HAP-1 (cell line): ENCODE measurements at regions not wholly inside any gene's neighbourhood (a gene's known extent, or its start where the extent isn't known, plus 50 kb on each side); places are given as distances from the start of the nearest gene placed in this dataset.

Experiments
- DNase-seq, 2 experiments: peaks; one replicate each; pipeline ENCODE4 v3.0.0-alpha.2; 2016 to 2020; ENCODE audit warnings: low spot score in 2 of 2
- H3K27me3 ChIP-seq: fragments of 250-450 bp; sonication (Bioruptor Pico); 2 replicates; pipeline ENCODE4 v1.5.1; 2020; ENCODE audit warnings: low read depth, mild to moderate bottlenecking, moderate library complexity
- H3K36me3 ChIP-seq: fragments of 250-450 bp; sonication (Bioruptor Pico); replicated peaks from 2 replicates; pipeline ENCODE4 v1.5.1; 2020; ENCODE audit warnings: mild to moderate bottlenecking
- H3K4me1 ChIP-seq: fragments of 250-450 bp; sonication (Bioruptor Pico); 2 replicates; pipeline ENCODE4 v1.5.1; 2020; ENCODE audit warnings: mild to moderate bottlenecking
- H3K4me3 ChIP-seq: fragments of 250-450 bp; sonication (Bioruptor Pico); 2 replicates; pipeline ENCODE4 v1.5.1; 2020; ENCODE audit warnings: mild to moderate bottlenecking, moderate library complexity
- H3K9me3 ChIP-seq: fragments of 250-450 bp; sonication (Bioruptor Pico); 2 replicates; pipeline ENCODE4 v1.5.1; 2020; ENCODE audit warnings: mild to moderate bottlenecking, moderate library complexity
- in situ Hi-C: fragments of 300-500 bp; cut with MboI; formaldehyde crosslinking; loops from 3 replicates; pipeline ENCODE4 v1.14.3; 2020; ENCODE audit warnings: low sequenced_read_pairs, inconsistent platforms, mixed read lengths

DNA sequence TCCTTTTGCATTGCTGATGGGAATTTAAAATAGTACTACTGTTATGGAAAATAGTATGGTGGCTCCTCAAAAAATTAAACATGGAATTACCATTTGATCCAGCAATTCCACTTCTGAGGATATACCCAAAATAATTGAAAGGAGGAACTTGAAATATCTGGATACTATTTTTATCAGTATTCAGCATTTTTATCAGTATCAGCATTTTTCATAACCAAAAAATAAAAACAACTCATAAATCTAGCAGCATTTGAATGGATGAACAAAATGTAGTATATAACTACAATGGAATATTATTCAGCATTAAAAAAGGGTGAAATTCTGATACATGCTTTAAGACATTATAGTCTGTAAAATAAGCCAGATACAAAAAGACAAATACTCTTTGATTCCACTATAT is 763.4 kb upstream of the MAN1A1 start:
- DNase-seq = no peak
- no peak overlapping the region for H3K4me3 ChIP-seq
- H3K4me1 ChIP-seq = no peaks in the 10 kb centered on the region
- H3K36me3 ChIP-seq = no peaks in the 10 kb centered on the region
- in situ Hi-C loops = no loop called here
- 0 out of 2 replicates have a peak, but pooled peaks cover 3% of the 10 kb centered on the region for H3K27me3 ChIP-seq
- no peaks in the 10 kb centered on the region for H3K9me3 ChIP-seq

DNA sequence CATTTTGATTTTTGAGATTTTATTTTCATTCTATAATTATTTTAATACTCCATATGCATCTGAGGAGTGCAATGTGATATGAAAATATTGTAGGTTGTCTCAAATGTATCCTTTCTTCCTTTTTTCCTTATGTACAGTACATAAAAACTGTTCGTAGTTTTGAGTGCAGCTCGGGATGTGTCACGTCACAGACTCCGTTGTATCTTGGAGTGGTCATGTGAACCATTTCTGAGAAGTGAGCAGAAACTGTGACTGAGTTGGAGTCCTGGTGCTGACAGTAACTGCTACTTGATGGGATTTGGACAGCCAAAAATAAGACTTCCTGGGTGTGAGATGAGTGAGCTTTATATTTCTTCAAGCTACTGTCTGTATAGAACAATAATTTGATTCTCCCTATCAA is 761.4 kb upstream of the MAN1A1 start:
- no peak overlapping the region for H3K4me3 ChIP-seq
- 0 out of 2 replicates have a peak, but pooled peaks cover 4% of the 10 kb centered on the region for H3K4me1 ChIP-seq
- DNase-seq = no peak
- in situ Hi-C loops = no loop called here
- H3K36me3 ChIP-seq = no peaks in the 10 kb centered on the region
- H3K27me3 ChIP-seq = 0 out of 2 replicates have a peak, but pooled peaks cover 3% of the 10 kb centered on the region
- no peaks in the 10 kb centered on the region for H3K9me3 ChIP-seq

DNA sequence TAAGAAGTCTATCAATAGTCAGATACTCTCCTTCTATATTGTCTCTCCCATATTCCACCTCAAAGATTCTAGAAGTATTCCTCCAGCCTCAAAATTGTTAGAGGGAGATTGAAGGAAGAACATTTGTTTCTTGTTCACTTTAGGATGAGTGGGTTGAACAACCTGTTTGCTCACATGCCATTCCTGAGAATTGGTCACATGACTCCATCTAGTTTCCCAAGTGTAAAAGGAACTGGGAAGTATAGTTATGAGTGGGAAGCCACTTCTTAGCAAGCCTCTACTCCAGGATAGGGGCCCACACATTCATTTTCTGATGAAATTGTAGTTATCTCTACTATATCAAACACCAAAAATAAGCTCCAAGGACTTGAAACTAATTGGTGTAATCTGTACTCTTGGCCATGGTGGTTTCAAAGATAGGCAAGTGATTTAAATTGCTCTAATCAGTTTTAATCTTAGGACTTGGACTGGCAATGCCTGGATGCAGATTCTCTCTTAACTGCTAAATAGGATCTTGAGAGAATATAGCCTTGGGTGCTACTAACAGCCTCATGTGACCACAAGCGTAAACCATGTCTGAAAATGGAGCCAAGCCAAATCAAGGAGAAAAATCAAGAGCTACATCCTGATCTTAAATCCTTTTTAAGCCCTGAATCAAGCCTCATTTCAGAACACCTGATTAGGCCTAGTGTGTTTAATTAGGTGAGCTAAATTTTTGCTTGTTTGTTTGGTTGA is 758.7 kb upstream of the MAN1A1 start:
- no peak for DNase-seq
- H3K4me1 ChIP-seq = 0 out of 2 replicates have a peak, but pooled peaks cover 4% of the 10 kb centered on the region
- H3K27me3 ChIP-seq = 0 out of 2 replicates have a peak, but pooled peaks cover 3% of the 10 kb centered on the region
- in situ Hi-C loops = no loop called here
- H3K9me3 ChIP-seq = no peaks in the 10 kb centered on the region
- no peak overlapping the region for H3K4me3 ChIP-seq
- H3K36me3 ChIP-seq = no peaks in the 10 kb centered on the region

- H3K4me3 ChIP-seq = no peak overlapping the region
- H3K9me3 ChIP-seq = no peaks in the 10 kb centered on the region
- in situ Hi-C loops = no loop called here
- 0 out of 2 replicates have a peak, but pooled peaks cover 4% of the 10 kb centered on the region for H3K4me1 ChIP-seq
- H3K27me3 ChIP-seq = no peaks in the 10 kb centered on the region
- H3K36me3 ChIP-seq = no peaks in the 10 kb centered on the region
- no peak for DNase-seq
These were observed 754.1 kb upstream of the MAN1A1 start for GRCh38 chr6:120103618-120104017.

DNA sequence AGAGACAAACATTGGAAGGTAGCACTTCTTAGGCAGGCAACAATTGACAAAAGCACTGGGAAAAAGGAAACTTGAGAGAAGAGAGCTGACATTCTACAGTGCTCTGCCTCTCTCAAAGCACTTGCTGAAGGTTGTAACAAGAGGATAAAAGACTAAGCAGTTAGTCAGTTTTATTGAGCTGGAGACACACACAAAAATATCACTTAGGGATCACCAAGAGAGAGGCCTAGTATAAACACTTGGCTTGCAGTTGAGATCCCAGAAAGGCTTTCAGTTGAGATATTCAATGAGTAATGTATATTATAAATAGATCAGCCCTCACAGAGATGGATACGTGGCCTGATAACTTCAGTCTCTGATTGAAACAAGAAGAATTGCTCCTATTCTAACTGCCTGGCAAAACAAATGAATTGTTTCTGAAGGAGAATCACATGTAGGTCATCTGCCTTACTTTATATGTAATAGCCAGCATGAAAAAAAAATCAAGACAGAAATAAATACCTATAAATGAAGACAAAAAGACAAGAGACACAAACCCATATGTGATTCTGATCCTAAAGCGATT is 747.2 kb upstream of the MAN1A1 start:
- in situ Hi-C loops = no loop called here
- H3K9me3 ChIP-seq = no peaks in the 10 kb centered on the region
- H3K4me3 ChIP-seq = no peak overlapping the region
- no peaks in the 10 kb centered on the region for H3K27me3 ChIP-seq
- no peaks in the 10 kb centered on the region for H3K36me3 ChIP-seq
- no peaks in the 10 kb centered on the region for H3K4me1 ChIP-seq
- no peak for DNase-seq

GRCh38 chr6:120083186-120083585 is 733.6 kb upstream of the MAN1A1 start:
- Histone ChIP-seq H3K4me3 (no peak overlapping the region), H3K27me3 (no peaks in the 10 kb centered on the region), H3K4me1 (no peaks in the 10 kb centered on the region), H3K36me3 (no peaks in the 10 kb centered on the region), H3K9me3 (no peaks in the 10 kb centered on the region)
- in situ Hi-C loops = no loop called here
- no peak for DNase-seq

GRCh38 chr6:120077489-120077888 is 727.9 kb upstream of the MAN1A1 start:
- DNase-seq = peak in 1 of 2 experiments; percentile 10
- Histone ChIP-seq H3K4me1 (no peaks in the 10 kb centered on the region), H3K36me3 (no peaks in the 10 kb centered on the region), H3K9me3 (no peaks in the 10 kb centered on the region), H3K27me3 (0 out of 2 replicates have a peak, but pooled peaks cover 2% of the 10 kb centered on the region), H3K4me3 (no peak overlapping the region)
- in situ Hi-C loops = no loop called here

GRCh38 chr6:120058410-120058809 is 708.8 kb upstream of the MAN1A1 start:
- DNase-seq = no peak
- H3K9me3 ChIP-seq = no peaks in the 10 kb centered on the region
- no peaks in the 10 kb centered on the region for H3K4me1 ChIP-seq
- H3K4me3 ChIP-seq = no peak overlapping the region
- no peaks in the 10 kb centered on the region for H3K36me3 ChIP-seq
- no peaks in the 10 kb centered on the region for H3K27me3 ChIP-seq
- in situ Hi-C loops = no loop called here

- in situ Hi-C loops = no loop called here
- peak in 1 of 2 experiments; percentile 13 for DNase-seq
- no peaks in the 10 kb centered on the region for H3K36me3 ChIP-seq
- H3K4me1 ChIP-seq = no peaks in the 10 kb centered on the region
- H3K4me3 ChIP-seq = no peak overlapping the region
- no peaks in the 10 kb centered on the region for H3K9me3 ChIP-seq
- no peaks in the 10 kb centered on the region for H3K27me3 ChIP-seq
These were observed 706.5 kb upstream of the MAN1A1 start for GRCh38 chr6:120056085-120056484.

GRCh38 chr6:120055071-120055470 is 705.5 kb upstream of the MAN1A1 start:
- Histone ChIP-seq H3K4me1 (no peaks in the 10 kb centered on the region), H3K36me3 (no peaks in the 10 kb centered on the region), H3K4me3 (no peak overlapping the region), H3K27me3 (no peaks in the 10 kb centered on the region), H3K9me3 (no peaks in the 10 kb centered on the region)
- DNase-seq = no peak
- in situ Hi-C loops = no loop called here

DNA sequence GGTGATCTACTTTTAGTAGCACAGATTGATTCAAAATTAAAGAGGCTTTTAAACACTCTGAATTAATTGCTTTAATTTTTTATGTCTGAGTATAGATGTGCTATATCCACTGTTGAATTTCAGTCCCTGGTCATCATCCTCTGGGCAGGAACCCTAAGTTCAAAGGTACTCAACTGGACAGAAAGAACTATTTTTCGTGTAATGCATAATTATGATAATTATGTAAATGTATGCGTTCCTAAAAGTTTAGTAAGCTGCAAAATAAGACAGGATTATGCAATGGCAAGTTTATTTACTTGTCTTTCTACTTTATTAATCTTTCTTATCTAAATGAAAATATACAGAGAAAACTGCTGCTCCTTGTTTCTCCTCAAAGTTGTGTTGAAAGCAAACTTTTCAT is 690.1 kb upstream of the MAN1A1 start:
- DNase-seq = no peak
- in situ Hi-C loops = no loop called here
- Histone ChIP-seq H3K9me3 (no peaks in the 10 kb centered on the region), H3K36me3 (no peaks in the 10 kb centered on the region), H3K4me3 (no peak overlapping the region), H3K4me1 (no peaks in the 10 kb centered on the region), H3K27me3 (no peaks in the 10 kb centered on the region)

GRCh38 chr6:120031837-120032236 is 682.3 kb upstream of the MAN1A1 start:
- no peak for DNase-seq
- no peaks in the 10 kb centered on the region for H3K27me3 ChIP-seq
- no peaks in the 10 kb centered on the region for H3K36me3 ChIP-seq
- H3K9me3 ChIP-seq = no peaks in the 10 kb centered on the region
- no peak overlapping the region for H3K4me3 ChIP-seq
- no peaks in the 10 kb centered on the region for H3K4me1 ChIP-seq
- in situ Hi-C loops = no loop called here

DNA sequence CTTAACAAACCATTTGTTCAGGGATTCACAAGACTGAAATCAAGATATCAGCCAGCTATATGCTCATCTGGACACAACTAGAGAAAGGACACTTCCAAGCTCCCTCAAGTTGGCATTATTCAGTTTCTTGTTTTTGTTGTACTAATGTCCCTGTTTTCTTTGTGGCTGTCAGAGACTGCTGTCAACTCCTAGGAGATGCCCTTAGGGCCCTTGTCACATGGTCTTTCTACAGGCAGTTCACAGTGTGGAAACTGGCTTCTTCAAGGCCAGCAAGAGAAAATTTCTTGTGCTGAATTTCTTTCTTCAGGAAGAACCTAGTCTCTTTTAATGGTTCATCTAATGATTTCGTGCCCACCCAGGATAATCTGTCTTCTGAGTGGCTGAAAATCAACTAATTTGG is 677.2 kb upstream of the MAN1A1 start:
- no peaks in the 10 kb centered on the region for H3K27me3 ChIP-seq
- no peaks in the 10 kb centered on the region for H3K4me1 ChIP-seq
- H3K9me3 ChIP-seq = no peaks in the 10 kb centered on the region
- DNase-seq = no peak
- H3K4me3 ChIP-seq = no peak overlapping the region
- no peaks in the 10 kb centered on the region for H3K36me3 ChIP-seq
- in situ Hi-C loops = no loop called here

- no peaks in the 10 kb centered on the region for H3K4me1 ChIP-seq
- in situ Hi-C loops = no loop called here
These were observed 660.5 kb upstream of the MAN1A1 start for GRCh38 chr6:120010075-120010474.

More at GRCh38 chr6:120010075-120010474, 660.5 kb upstream of the MAN1A1 start:
- H3K9me3 ChIP-seq = no peaks in the 10 kb centered on the region
- H3K27me3 ChIP-seq = no peaks in the 10 kb centered on the region
- DNase-seq = no peak
- no peaks in the 10 kb centered on the region for H3K36me3 ChIP-seq
- H3K4me3 ChIP-seq = no peak overlapping the region
